NCI-H82 treated with DMSO at 0.1 percent for 48 hours (cell line): ENCODE measurements at regions not wholly inside any gene's neighbourhood (a gene's known extent, or its start where the extent isn't known, plus 50 kb on each side); places are given as distances from the start of the nearest gene placed in this dataset.

Source experiments
- DNase-seq: peaks from one replicate; lab custom pipeline; 2025; ENCODE audit not compliant: unreplicated experiment; lab: John Stamatoyannopoulos, UW

DNA sequence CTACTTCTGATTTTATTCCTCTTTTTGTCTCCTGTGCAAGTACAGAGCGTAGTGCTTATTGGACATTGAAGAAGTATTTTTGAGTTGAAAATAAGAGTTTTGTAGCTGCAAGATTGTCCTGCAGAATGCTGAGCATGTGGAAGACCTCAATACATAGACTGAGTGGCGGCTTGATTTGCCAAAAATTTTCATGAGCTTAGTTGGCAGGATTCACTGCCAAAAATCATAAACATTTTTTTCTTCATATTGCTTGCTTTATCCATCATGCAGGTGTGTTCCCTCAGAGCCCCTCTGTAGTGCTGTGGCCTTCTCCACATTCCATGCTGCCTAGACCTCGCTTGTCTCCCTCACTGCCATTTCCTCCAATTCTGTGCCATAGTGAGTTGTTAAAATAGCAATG is 100.1 kb downstream of the DUSP10 start:
- no peak for DNase-seq

DNA sequence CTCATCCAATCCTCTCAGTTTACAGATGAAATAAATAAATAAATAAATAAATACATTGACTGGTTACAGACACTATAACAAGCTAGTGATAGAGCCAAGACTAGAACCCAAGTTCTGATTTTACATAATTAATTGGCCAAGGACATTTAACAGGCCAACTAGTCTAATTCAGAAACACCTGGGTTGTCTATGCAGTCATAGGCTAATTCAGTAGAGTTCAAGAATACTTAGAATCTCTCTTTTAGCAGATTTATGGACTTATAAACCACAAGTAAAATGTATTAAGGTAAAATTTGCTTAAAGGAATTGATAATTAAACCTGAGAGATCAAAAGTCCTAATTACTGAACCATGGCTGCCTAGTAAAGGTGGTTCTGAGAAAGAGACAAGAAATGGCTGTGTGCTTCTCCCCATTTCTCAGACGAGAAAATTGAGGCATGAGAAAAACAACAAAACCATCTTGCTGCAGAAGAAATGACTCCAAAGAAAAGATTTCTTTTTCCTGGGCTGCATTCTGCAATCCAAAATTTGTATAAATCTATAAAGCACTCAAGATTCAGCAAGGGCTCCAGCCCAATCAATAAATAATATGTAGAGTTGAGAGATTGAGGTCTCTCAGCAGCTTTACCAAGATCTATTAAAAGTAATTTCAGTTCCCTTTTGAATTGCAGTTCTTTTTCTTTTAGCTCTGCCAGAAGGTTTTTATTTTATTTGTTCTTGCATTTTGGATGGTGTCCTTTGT is 98.3 kb downstream of the DUSP10 start:
- DNase-seq: no peak

DNA sequence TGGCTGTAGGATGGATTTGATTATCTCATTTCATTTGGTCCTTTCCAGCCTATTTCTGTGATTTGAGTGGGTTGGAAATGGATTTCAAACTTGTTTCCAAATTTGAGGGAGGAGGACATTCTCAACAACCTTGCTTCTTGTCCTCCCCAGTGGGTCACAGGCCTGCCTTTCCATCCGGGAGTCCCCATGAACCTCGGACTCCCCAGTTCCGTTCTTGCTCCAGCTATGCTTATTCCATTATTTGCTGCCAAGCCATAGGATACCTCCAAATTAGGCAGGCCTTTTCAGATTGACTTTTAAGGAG is 97.8 kb downstream of the DUSP10 start:
- no peak for DNase-seq

DNA sequence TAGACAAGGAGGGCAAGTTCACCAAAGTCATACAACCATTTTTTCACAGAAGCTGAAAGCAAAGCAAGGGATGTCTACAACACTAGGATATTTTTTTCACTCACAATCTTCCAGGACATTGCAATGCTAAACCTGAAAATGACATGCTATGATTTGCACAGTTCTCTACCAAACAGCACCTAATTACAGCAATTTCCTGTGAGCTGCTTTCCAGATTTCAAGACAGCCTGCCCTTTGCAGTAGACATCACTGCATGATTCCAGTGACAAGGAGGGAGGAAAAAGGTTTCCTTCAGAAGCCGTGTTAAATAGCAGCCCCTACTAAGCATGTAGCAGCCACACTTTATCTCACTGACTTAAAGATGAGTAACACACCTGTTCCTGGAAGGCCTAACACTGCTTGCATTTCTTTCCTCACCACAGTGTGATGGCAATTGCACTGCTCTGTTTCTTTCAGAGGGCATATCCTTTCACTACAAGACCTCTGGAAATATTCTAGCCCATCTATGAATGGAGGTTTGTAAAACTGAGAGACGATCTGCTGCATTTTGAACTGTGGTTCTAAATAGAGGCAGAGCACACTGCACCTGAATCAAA is 97.1 kb downstream of the DUSP10 start:
- no peak for DNase-seq

DNA sequence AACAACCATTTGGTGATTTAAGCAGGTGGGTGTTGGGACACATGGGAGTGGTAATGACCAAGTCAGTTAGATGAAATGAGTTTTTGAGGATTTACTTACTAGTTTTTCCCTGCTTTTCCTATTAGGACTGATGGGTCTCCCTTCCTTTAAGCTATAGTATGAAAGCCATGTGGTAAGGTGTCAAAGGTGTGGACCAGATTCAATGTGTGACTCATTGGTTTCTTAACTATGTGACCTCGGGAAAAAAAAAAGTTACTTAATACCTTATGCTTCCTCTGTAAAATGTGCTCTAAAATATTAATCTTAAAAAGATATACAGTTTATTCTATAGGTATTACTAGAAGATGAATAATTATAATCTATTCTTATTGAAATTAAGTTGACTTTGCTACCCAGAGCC is 93.7 kb downstream of the DUSP10 start:
- DNase-seq: no peak
